HL-60 (cell line): ENCODE measurements at regions not wholly inside any gene's neighbourhood (a gene's known extent, or its start where the extent isn't known, plus 50 kb on each side); places are given as distances from the start of the nearest gene placed in this dataset.

Experiments used
- CTCF ChIP-seq: IDR thresholded peaks from one replicate; pipeline ENCODE4 v1.5.1; 2011; ENCODE audit warnings: low read length, control low read depth, inconsistent platforms; ENCODE audit not compliant: insufficient read depth
- REST ChIP-seq: IDR thresholded peaks from 2 replicates; pipeline ENCODE4 v1.6.1; 2012; ENCODE audit warnings: low read depth; ENCODE audit not compliant: insufficient replicate concordance

DNA sequence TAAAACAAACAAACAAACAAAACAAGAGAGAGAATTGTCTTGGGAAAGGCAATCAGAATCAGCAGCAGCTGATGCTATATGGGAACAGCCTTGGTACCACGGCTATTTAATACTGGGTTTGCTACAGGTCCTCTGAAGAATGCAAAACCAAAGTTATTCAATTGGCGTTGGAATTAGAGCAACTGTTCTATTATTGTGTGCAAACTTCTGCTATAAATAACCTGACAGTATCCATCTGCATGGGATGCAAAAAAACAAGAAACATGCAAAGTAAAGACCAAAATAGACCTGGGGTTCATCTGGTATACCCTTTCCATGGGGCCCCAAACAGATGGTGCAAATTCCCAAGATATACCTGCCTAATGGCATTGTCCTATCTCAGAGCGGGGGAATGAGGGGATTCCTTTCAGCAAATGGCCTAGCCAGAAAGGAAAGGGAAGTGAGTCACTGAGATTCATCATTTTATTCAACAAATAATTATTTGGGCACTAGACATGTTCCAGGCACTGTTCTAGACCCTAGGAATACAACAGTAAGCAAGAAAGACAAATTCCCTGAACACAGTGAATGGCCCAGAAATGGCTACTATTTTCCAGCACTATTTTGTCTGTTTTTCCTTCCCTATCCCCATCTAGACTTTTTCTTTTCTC lies 268.9 kb downstream of the FBXW7 start:
- TF ChIP-seq CTCF (no peak), REST (no peak)
